HepG2 (cell line): ENCODE measurements at regions not wholly inside any gene's neighbourhood (a gene's known extent, or its start where the extent isn't known, plus 50 kb on each side); places are given as distances from the start of the nearest gene placed in this dataset.

Source experiments
- HDAC6 ChIP-seq: fragments of 200-600 bp; sonication (generic); IDR thresholded peaks from 2 replicates; pipeline ENCODE4 v1.7.0; 2017; ENCODE audit warnings: mild to moderate bottlenecking, antibody characterized with exemption, low read length, low read depth
- PTBP1 ChIP-seq: fragments of 200-400 bp; formaldehyde crosslinking; IDR thresholded peaks from 2 replicates; pipeline ENCODE4 v1.6.1; 2018; ENCODE audit warnings: low read length, low read depth; ENCODE audit not compliant: poor library complexity, severe bottlenecking
- SALL2 ChIP-seq: sonication (generic); formaldehyde crosslinking; IDR thresholded peaks from 2 replicates; pipeline ENCODE4 v1.8.1; 2023; ENCODE audit warnings: mild to moderate bottlenecking, missing genetic modification reagents, inconsistent platforms
- ZBTB21 ChIP-seq: sonication (generic); formaldehyde crosslinking; IDR thresholded peaks from 2 replicates; pipeline ENCODE4 v1.4.0; 2020; ENCODE audit warnings: missing genetic modification reagents
- ZC3H4 ChIP-seq: sonication (generic); formaldehyde crosslinking; IDR thresholded peaks from 2 replicates; pipeline ENCODE4 v1.4.0; 2020; ENCODE audit warnings: missing genetic modification reagents, borderline replicate concordance
- ZNF672 ChIP-seq: sonication (generic); formaldehyde crosslinking; IDR thresholded peaks from 2 replicates; pipeline ENCODE4 v1.8.1; 2022; ENCODE audit warnings: missing genetic modification reagents
- TF ChIP-seq, protein P1 (sequence below): IDR thresholded peaks from 2 replicates; pipeline ENCODE4 v1.6.1; 2012; ENCODE audit warnings: inconsistent platforms
- TF ChIP-seq, protein P2 (sequence below): sonication (generic); formaldehyde crosslinking; IDR thresholded peaks from 2 replicates; pipeline ENCODE4 v1.4.0; 2020; ENCODE audit warnings: missing genetic modification reagents, borderline replicate concordance
- TF ChIP-seq, protein P3 (sequence below): sonication (generic); formaldehyde crosslinking; IDR thresholded peaks from 2 replicates; pipeline ENCODE4 v1.8.0; 2022; ENCODE audit warnings: missing genetic modification reagents, mild to moderate bottlenecking, inconsistent platforms, borderline replicate concordance

DNA sequence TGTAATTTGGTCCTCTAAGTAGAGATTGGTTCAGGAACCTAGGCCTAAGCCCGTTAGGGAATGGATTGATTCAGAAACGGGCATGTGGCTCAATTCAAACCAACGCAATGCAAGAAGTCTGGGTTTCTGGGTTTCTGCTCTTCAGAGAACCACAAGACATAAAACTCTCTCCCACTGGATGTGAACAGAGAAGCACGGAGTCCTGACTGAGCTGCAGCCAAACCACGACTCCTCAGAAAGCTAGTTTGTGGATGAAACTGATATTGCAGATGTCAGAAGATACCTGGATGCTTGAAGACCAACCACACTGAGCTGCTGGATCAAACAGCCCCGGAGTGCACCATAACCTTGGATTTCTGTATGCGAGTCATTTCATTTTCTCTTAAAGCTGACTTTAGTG is 50.0 kb downstream of the SOD2 start:
- TF ChIP-seq, protein P1, sequence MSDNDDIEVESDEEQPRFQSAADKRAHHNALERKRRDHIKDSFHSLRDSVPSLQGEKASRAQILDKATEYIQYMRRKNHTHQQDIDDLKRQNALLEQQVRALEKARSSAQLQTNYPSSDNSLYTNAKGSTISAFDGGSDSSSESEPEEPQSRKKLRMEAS = no peak
- TF ChIP-seq PTBP1 (no peak), ZBTB21 (CRISPR knock-in tag) (no peak), SALL2 (CRISPR knock-in tag) (no peak), HDAC6 (no peak), ZC3H4 (no peak), ZNF672 (CRISPR knock-in tag) (no peak)
- TF ChIP-seq, protein P2, sequence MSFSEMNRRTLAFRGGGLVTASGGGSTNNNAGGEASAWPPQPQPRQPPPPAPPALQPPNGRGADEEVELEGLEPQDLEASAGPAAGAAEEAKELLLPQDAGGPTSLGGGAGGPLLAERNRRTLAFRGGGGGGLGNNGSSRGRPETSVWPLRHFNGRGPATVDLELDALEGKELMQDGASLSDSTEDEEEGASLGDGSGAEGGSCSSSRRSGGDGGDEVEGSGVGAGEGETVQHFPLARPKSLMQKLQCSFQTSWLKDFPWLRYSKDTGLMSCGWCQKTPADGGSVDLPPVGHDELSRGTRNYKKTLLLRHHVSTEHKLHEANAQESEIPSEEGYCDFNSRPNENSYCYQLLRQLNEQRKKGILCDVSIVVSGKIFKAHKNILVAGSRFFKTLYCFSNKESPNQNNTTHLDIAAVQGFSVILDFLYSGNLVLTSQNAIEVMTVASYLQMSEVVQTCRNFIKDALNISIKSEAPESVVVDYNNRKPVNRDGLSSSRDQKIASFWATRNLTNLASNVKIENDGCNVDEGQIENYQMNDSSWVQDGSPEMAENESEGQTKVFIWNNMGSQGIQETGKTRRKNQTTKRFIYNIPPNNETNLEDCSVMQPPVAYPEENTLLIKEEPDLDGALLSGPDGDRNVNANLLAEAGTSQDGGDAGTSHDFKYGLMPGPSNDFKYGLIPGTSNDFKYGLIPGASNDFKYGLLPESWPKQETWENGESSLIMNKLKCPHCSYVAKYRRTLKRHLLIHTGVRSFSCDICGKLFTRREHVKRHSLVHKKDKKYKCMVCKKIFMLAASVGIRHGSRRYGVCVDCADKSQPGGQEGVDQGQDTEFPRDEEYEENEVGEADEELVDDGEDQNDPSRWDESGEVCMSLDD (CRISPR knock-in tag) = no peak
- TF ChIP-seq, protein P3, sequence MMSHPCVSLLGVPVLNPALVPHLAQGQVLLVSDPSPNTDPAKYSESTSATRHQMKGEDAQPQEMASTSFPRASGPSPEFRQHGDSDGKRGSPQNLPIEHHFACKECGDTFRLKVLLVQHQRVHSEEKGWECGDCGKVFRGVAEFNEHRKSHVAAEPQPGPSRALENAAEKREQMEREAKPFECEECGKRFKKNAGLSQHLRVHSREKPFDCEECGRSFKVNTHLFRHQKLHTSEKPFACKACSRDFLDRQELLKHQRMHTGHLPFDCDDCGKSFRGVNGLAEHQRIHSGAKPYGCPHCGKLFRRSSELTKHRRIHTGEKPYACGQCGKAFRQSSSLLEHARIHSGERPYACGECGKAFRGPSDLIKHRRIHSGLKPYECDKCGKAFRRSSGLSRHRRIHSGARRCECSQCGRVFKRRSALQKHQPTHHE (CRISPR knock-in tag) = no peak
